GM10248 (cell line): ENCODE measurements at regions not wholly inside any gene's neighbourhood (a gene's known extent, or its start where the extent isn't known, plus 50 kb on each side); places are given as distances from the start of the nearest gene placed in this dataset.
A peak's percentile ranks its signal among the peaks of the same experiment; 100 is the strongest.

Experiments used
- CTCF ChIA-PET: fragments of 300-600 bp; sonication (Branson Sonifier 250); formaldehyde crosslinking; extraction: SDS; loops from one replicate; lab custom pipeline; 2021; ENCODE audit warnings: antibody characterized with exemption; lab: Yijun Ruan, JAX
- POLR2A ChIA-PET: fragments of 350-650 bp; sonication (Branson Sonifier 250); formaldehyde crosslinking; extraction: SDS; loops from one replicate; lab custom pipeline; 2020; ENCODE audit warnings: antibody characterized with exemption; lab: Yijun Ruan, JAX
- DNase-seq: peaks from one replicate; pipeline ENCODE4 v3.0.0; 2012; ENCODE audit errors: extremely low spot score
- CTCF ChIP-seq: IDR thresholded peaks from 2 replicates; pipeline ENCODE4 v1.5.1; 2012; ENCODE audit warnings: mild to moderate bottlenecking, low read depth; ENCODE audit errors: extremely low read depth, missing control alignments, control extremely low read depth

GRCh38 chr12:4847713-4848112, 62.0 kb upstream of the KCNA1 start:
- CTCF ChIA-PET, result interaction anchor here (2.2 to 4.2 kb wide), 4 partner anchors 11 to 27 kb away, joined by 5 to 75 read pairs (median 34); no protein-coding TSS in a partner anchor
- POLR2A ChIA-PET, result no interaction called here
- no peak for DNase-seq
- TF ChIP-seq CTCF, result no peak

GRCh38 chr12:4849115-4849541, 60.6 kb upstream of the KCNA1 start:
- POLR2A ChIA-PET, result no interaction called here
- peak; percentile 50 for TF ChIP-seq CTCF
- peak; percentile 54 for DNase-seq
- CTCF ChIA-PET, result interaction anchor here (0.7 to 4.2 kb wide), 27 partner anchors 9 to 234 kb away, joined by 3 to 75 read pairs (median 4); no protein-coding TSS in a partner anchor

DNA sequence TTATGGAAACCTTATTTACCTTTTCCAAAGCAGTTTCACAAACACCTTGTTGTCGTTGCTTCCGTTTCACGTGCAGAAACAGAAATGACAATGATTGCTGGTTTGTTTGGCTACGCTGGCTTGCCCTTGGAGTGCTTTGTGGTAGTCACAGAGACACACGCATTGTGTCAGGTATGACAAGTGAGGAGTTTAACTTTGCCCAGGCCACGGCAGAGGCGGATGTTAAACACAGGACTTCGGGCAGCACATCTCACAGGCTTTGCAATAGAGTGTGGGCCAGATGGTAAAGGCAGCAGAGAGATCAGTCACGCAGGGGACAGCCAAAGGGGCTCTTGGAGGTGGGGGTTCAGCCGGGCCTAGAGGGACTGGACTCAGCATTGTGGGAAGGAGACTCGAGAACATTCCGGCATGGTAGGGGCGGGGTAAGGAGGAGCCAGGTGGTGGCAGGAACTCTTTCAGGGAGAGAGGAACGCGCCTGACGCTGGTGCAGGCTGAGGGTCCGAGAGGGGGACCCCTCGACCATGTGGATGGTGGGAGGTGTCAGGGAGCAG, 59.8 kb upstream of the KCNA1 start:
- no peak for DNase-seq
- TF ChIP-seq CTCF, result no peak
- ChIA-PET POLR2A (no interaction called here), CTCF (interaction anchor here (0.7 to 4.2 kb wide), 20 partner anchors 9 to 233 kb away, joined by 3 to 75 read pairs (median 4); no protein-coding TSS in a partner anchor)

GRCh38 chr12:4850857-4851380, 58.8 kb upstream of the KCNA1 start:
- TF ChIP-seq CTCF, result no peak
- POLR2A ChIA-PET, result no interaction called here
- CTCF ChIA-PET, result interaction anchor here (1.2 to 3.7 kb wide), 4 partner anchors 21 to 232 kb away, joined by 3 to 27 read pairs (median 10); no protein-coding TSS in a partner anchor
- no peak for DNase-seq

DNA sequence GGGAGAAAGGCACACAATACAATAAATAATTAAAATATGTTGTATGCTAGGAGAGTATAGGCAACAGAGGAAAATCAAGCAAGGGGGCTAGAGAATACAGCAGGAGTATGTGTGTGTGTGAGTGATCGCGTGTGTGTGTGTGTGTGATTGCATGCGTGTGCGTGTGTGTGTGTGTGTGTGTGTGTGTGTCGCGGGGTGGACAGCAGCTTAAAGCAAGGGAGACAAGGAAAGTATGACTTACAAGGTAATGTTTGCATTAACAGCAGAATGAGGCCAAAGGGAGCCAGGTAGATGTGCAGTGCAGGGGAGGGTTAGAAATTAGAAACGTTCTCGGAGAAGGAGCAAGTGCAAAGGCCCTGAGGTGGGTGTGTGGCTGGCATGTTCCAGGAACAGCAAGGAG, 57.4 kb upstream of the KCNA1 start:
- no peak for TF ChIP-seq CTCF
- CTCF ChIA-PET, result interaction anchor here (1.2 kb wide), 1 partner anchor 245 kb away, joined by 3 read pairs; no protein-coding TSS in a partner anchor
- DNase-seq, result no peak
- POLR2A ChIA-PET, result no interaction called here

DNA sequence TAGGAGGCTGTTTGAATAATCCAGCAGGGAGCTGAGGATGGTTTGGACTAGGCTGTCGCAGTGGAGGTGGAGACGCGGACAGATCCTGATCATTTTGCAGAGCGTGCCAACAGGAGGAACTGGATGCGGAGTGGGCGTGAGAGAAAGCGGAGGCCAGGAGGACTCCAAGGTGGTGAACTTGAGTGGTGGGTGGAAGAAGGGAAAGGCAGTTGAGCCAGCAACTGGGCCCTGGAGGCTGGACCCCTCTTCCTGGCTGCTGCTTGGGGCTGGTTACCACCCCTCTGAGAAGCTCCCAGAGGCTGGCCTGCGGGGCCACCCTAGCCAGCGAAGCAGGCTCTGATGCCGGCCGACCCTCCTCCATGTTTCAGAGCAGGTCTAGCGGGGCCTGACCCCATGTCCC, 56.8 kb upstream of the KCNA1 start:
- CTCF ChIA-PET, result interaction anchor here (0.9 to 14.1 kb wide), 5 partner anchors 8 to 244 kb away, joined by 3 to 198 read pairs (median 5); no protein-coding TSS in a partner anchor
- no peak for TF ChIP-seq CTCF
- POLR2A ChIA-PET, result no interaction called here

More for the DNA sequence above, 56.8 kb upstream of the KCNA1 start:
- DNase-seq, result no peak
